Spleen (tissue), 7 donors: ENCODE measurements at regions not wholly inside any gene's neighbourhood (a gene's known extent, or its start where the extent isn't known, plus 50 kb on each side); places are given as distances from the start of the nearest gene placed in this dataset.

Source experiments
- POLR2A ChIP-seq, 3 donors: fragments of 450-650 bp; IDR thresholded peaks; one replicate each; pipeline ENCODE4 v1.5.1; 2017; ENCODE audit warnings: antibody characterized with exemption in 3 of 3, mild to moderate bottlenecking in 1 of 3
- TF ChIP-seq, protein P1 (sequence below), 11 experiments: fragments of 200-600 bp in 7 of 11; fragments of 450-650 bp in 4 of 11; sonication (generic) in 4 of 11; IDR thresholded peaks in 8 of 11; conservative IDR thresholded peaks in 3 of 11; 1 replicate in 7 of 11; 2 replicates in 4 of 11; pipeline versions ENCODE4 v1.4.0 to v1.8.0; 2016 to 2021; ENCODE audit warnings: antibody characterized with exemption in 11 of 11, inconsistent platforms in 4 of 11, mild to moderate bottlenecking in 1 of 11
- donor health status: DM: no; HTN: no; CAD: no; lungs with moderate emphysema.
- donor health status: DM: no; HTN: no; CAD: no.
- donor health status: DM: no; HTN: no; CAD: no.

DNA sequence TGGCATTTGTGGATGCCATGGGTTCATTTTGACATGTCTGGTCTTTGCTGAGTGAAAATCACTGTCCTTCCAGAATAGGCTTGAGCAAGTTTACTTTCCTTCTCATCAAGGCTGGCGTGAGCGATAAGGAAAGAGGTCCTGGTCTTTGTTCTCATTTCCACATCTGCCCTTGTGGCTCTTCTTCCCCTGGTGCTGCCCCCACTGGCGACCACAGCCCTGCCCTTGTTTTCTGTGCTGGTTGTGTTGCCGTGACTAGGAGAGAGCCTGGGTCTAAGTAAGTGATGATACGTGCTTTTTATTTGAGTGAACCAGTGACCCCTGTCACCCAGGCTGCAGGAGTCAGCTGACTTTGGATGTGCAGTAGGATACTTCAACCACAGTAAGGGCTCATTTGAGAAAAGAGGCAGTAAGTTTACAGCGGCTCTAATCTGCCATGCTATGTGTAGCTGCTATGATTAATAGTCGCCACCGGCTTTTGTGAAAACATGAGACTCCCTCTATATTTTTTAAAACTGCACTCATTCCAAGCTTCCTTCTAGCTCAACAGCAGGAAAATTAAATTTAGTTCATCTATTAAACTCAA is 441.7 kb downstream of the RNF144A start:
- TF ChIP-seq, protein P1, sequence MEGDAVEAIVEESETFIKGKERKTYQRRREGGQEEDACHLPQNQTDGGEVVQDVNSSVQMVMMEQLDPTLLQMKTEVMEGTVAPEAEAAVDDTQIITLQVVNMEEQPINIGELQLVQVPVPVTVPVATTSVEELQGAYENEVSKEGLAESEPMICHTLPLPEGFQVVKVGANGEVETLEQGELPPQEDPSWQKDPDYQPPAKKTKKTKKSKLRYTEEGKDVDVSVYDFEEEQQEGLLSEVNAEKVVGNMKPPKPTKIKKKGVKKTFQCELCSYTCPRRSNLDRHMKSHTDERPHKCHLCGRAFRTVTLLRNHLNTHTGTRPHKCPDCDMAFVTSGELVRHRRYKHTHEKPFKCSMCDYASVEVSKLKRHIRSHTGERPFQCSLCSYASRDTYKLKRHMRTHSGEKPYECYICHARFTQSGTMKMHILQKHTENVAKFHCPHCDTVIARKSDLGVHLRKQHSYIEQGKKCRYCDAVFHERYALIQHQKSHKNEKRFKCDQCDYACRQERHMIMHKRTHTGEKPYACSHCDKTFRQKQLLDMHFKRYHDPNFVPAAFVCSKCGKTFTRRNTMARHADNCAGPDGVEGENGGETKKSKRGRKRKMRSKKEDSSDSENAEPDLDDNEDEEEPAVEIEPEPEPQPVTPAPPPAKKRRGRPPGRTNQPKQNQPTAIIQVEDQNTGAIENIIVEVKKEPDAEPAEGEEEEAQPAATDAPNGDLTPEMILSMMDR (IDR thresholded peaks at IDR 0.05 in 8 of 11, conservative IDR thresholded peaks at IDR 0.05 in 3 of 11), result no peak
- TF ChIP-seq POLR2A (IDR thresholded peaks at IDR 0.05), result no peak
